ENCODE measurements at regions not wholly inside any gene's neighbourhood (a gene's known extent, or its start where the extent isn't known, plus 50 kb on each side); places are given as distances from the start of the nearest gene placed in this dataset.

GRCh38 chr3:176090727-176091126 is 1106.6 kb downstream of the TBL1XR1 start:
- Histone ChIP-seq H3K4me2 (ENCODE audit: unreplicated experiment) (no peak overlapping the region), H3K9me3 (ENCODE audit: low read depth) (no peaks in the 10 kb centered on the region), H2AFZ (0 out of 2 replicates have a peak overlapping the region, but pooled peaks have one; percentile 49), H3F3A (ENCODE audit: insufficient read depth) (no peaks in the 10 kb centered on the region), H3K79me2 (ENCODE audit: insufficient read depth) (no peaks in the 10 kb centered on the region), H3K27ac (no peak overlapping the region), H4K20me1 (ENCODE audit: insufficient read depth) (no peaks in the 10 kb centered on the region), H3K4me3 (no peak overlapping the region), H3K9me2 (ENCODE audit: insufficient read depth) (no peaks in the 10 kb centered on the region), H3K36me3 (ENCODE audit: low read depth) (no peaks in the 10 kb centered on the region), H3K9ac (no peak overlapping the region), H3K27me3 (replicated peaks; ENCODE audit: insufficient read depth) (no peaks in the 10 kb centered on the region), H3K4me1 (ENCODE audit: insufficient read depth) (no peaks in the 10 kb centered on the region)
- WGBS, 2 experiments (ENCODE audit: low coverage in 1 of 2, low lambda C conversion rate in 2 of 2, missing lambda C conversion rate in 2 of 2): 27 to 40% methylated on average over 3 of the region's 3 CpGs
- in situ Hi-C loops (cut with MboI): no loop called here
- DNase-seq: no peak
- TF ChIP-seq EZH2phosphoT487 (IDR thresholded peaks at IDR 0.05; ENCODE audit: insufficient read depth, low read depth) (no peak), EZH2 (IDR thresholded peaks at IDR 0.05; ENCODE audit: insufficient read depth, poor library complexity, severe bottlenecking) (no peak)

GRCh38 chr3:176088962-176089383 is 1108.3 kb downstream of the TBL1XR1 start:
- Histone ChIP-seq H3F3A (ENCODE audit: insufficient read depth) (no peaks in the 10 kb centered on the region), H4K20me1 (ENCODE audit: insufficient read depth) (no peaks in the 10 kb centered on the region), H3K4me3 (no peak overlapping the region), H3K9ac (no peak overlapping the region), H3K4me2 (ENCODE audit: unreplicated experiment) (no peak overlapping the region), H3K4me1 (ENCODE audit: insufficient read depth) (no peaks in the 10 kb centered on the region), H3K79me2 (ENCODE audit: insufficient read depth) (no peaks in the 10 kb centered on the region), H3K36me3 (ENCODE audit: low read depth) (no peaks in the 10 kb centered on the region), H3K27me3 (replicated peaks; ENCODE audit: insufficient read depth) (no peaks in the 10 kb centered on the region), H2AFZ (no peak overlapping the region), H3K27ac (no peak overlapping the region), H3K9me2 (ENCODE audit: insufficient read depth) (no peaks in the 10 kb centered on the region), H3K9me3 (ENCODE audit: low read depth) (no peaks in the 10 kb centered on the region)
- TF ChIP-seq EZH2 (IDR thresholded peaks at IDR 0.05; ENCODE audit: insufficient read depth, poor library complexity, severe bottlenecking) (no peak), EZH2phosphoT487 (IDR thresholded peaks at IDR 0.05; ENCODE audit: insufficient read depth, low read depth) (no peak)
- in situ Hi-C loops (cut with MboI): no loop called here
- no peak for DNase-seq
- 69 to 79% methylated on average over 3 of the region's 3 CpGs for WGBS, 2 experiments (ENCODE audit: low coverage in 1 of 2, low lambda C conversion rate in 2 of 2, missing lambda C conversion rate in 2 of 2)

DNA sequence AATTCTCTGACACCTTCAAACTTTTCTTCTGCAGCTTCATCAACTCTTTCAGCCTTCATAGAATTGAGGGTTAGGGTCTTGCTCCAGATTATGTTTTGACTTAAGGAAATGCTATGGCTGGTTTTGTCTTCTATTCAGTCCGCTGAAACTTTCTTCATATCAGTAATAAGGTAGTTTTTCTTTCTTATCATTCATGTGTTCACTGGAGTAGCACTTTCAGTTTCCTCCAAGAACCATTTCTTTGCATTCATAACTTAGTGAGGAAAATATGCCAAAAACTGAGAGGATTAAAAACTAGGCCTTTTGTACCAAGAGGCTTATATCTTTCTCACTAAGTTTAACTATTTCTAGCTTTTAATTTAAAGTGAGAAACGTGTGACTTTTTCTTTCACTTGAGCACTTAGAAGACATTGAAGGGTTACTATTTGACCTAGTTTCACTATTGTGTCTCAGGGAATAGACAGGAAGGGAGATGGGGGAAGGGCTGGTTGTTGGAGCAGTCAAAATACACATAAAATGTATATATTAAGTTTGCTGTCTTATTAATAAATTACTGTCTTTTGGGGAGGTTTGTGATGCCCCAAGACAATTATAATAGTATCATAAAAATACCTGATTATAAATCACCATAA is 1110.1 kb downstream of the TBL1XR1 start:
- Histone ChIP-seq H3K36me3 (ENCODE audit: low read depth) (no peaks in the 10 kb centered on the region), H3K9me2 (ENCODE audit: insufficient read depth) (no peaks in the 10 kb centered on the region), H4K20me1 (ENCODE audit: insufficient read depth) (no peaks in the 10 kb centered on the region), H3K9me3 (ENCODE audit: low read depth) (no peaks in the 10 kb centered on the region), H3K27me3 (replicated peaks; ENCODE audit: insufficient read depth) (no peaks in the 10 kb centered on the region), H2AFZ (no peak overlapping the region), H3F3A (ENCODE audit: insufficient read depth) (no peaks in the 10 kb centered on the region), H3K79me2 (ENCODE audit: insufficient read depth) (no peaks in the 10 kb centered on the region), H3K9ac (no peak overlapping the region), H3K4me3 (no peak overlapping the region), H3K27ac (no peak overlapping the region), H3K4me1 (ENCODE audit: insufficient read depth) (no peaks in the 10 kb centered on the region), H3K4me2 (ENCODE audit: unreplicated experiment) (no peak overlapping the region)
- WGBS, 2 experiments (ENCODE audit: low coverage in 1 of 2, low lambda C conversion rate in 2 of 2, missing lambda C conversion rate in 2 of 2): 72 to 73% methylated on average over 2 of the region's 2 CpGs
- TF ChIP-seq EZH2 (IDR thresholded peaks at IDR 0.05; ENCODE audit: insufficient read depth, poor library complexity, severe bottlenecking) (no peak), EZH2phosphoT487 (IDR thresholded peaks at IDR 0.05; ENCODE audit: insufficient read depth, low read depth) (no peak)
- in situ Hi-C loops (cut with MboI): no loop called here
- no peak for DNase-seq

DNA sequence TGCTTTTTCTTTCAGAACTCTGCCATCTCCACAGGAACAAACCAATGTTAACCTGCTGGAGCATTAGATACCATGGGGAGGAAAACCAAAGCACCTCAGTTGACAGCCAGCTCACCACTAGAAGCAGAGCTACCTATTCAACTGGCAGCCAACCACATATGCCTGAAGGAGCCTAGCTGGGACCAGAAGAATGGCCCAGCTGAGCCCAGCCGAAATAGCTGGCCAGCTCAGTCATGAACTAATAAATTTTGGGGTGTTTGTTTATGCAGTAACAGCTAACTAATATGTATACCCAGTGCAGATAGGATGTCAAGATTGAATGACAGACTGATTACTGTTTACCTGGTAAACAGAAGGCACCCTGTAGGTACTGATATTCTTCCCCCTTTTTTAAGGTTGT is 1117.5 kb downstream of the TBL1XR1 start:
- Histone ChIP-seq H3K36me3 (ENCODE audit: low read depth) (no peaks in the 10 kb centered on the region), H3K9me2 (ENCODE audit: insufficient read depth) (no peaks in the 10 kb centered on the region), H3K9me3 (ENCODE audit: low read depth) (no peaks in the 10 kb centered on the region), H3K27me3 (replicated peaks; ENCODE audit: insufficient read depth) (no peaks in the 10 kb centered on the region), H3K79me2 (ENCODE audit: insufficient read depth) (no peaks in the 10 kb centered on the region), H2AFZ (no peak overlapping the region), H3K4me3 (no peak overlapping the region), H3K4me1 (ENCODE audit: insufficient read depth) (peaks cover 8% of the 10 kb centered on the region; the same call in 1 of the 2 replicates), H3K4me2 (ENCODE audit: unreplicated experiment) (no peak overlapping the region), H3K9ac (no peak overlapping the region), H3K27ac (no peak overlapping the region), H4K20me1 (ENCODE audit: insufficient read depth) (no peaks in the 10 kb centered on the region), H3F3A (ENCODE audit: insufficient read depth) (no peaks in the 10 kb centered on the region)
- TF ChIP-seq EZH2phosphoT487 (IDR thresholded peaks at IDR 0.05; ENCODE audit: insufficient read depth, low read depth) (no peak), EZH2 (IDR thresholded peaks at IDR 0.05; ENCODE audit: insufficient read depth, poor library complexity, severe bottlenecking) (no peak)
- in situ Hi-C loops (cut with MboI): no loop called here
- 61 to 83% methylated on average over 1 of the region's 1 CpG for WGBS, 2 experiments (ENCODE audit: low coverage in 1 of 2, low lambda C conversion rate in 2 of 2, missing lambda C conversion rate in 2 of 2)
- no peak for DNase-seq
